Suprapubic skin (tissue), 3 donors: ENCODE measurements at regions not wholly inside any gene's neighbourhood (a gene's known extent, or its start where the extent isn't known, plus 50 kb on each side); places are given as distances from the start of the nearest gene placed in this dataset.
"Not testable (repeated sequence)": the region's sequence is repeated elsewhere in the genome, so short reads cannot be mapped to it uniquely, and the experiment has no call there.

Source experiments
- CTCF ChIP-seq, 2 donors: fragments of 200-600 bp in 1 of 2; fragments of 450-650 bp in 1 of 2; sonication (generic) in 1 of 2; IDR thresholded peaks; one replicate each; pipeline ENCODE4 v1.5.1; 2016 to 2019; ENCODE audit warnings: antibody characterized with exemption in 2 of 2, mild to moderate bottlenecking in 1 of 2, moderate library complexity in 1 of 2
- EP300 ChIP-seq: sonication (generic); formaldehyde crosslinking; IDR thresholded peaks from one replicate; pipeline ENCODE4 v1.6.1; 2017; ENCODE audit warnings: antibody characterized with exemption
- POLR2A ChIP-seq, 2 donors: fragments of 450-650 bp; IDR thresholded peaks; one replicate each; pipeline ENCODE4 v1.6.1; 2017; ENCODE audit warnings: antibody characterized with exemption in 2 of 2, mild to moderate bottlenecking in 2 of 2, moderate library complexity in 2 of 2

- TF ChIP-seq CTCF (IDR thresholded peaks at IDR 0.05); POLR2A (IDR thresholded peaks at IDR 0.05); EP300: not testable (repeated sequence)
Measured at GRCh38 chr14:28317890-28318675, 448.5 kb upstream of the FOXG1 start.
